Testis (tissue), 2 donors: ENCODE measurements at regions not wholly inside any gene's neighbourhood (a gene's known extent, or its start where the extent isn't known, plus 50 kb on each side); places are given as distances from the start of the nearest gene placed in this dataset.

Source experiments
- DNase-seq: peaks from one replicate; pipeline ENCODE4 v3.0.0-alpha.2; 2019
- H3K27ac ChIP-seq, 2 donors: fragments of 200-600 bp; sonication (generic); one replicate each; pipeline ENCODE4 v1.5.1; 2019
- H3K27me3 ChIP-seq: fragments of 200-600 bp; sonication (generic); one replicate; pipeline ENCODE4 v1.5.1; 2019
- H3K36me3 ChIP-seq: fragments of 200-600 bp; sonication (generic); one replicate; pipeline ENCODE4 v1.5.1; 2017; ENCODE audit warnings: low read depth; ENCODE audit errors: missing control alignments
- H3K4me1 ChIP-seq: fragments of 200-600 bp; sonication (generic); one replicate; pipeline ENCODE4 v1.5.1; 2019
- H3K4me3 ChIP-seq, 2 donors: fragments of 200-600 bp; sonication (generic); one replicate each; pipeline ENCODE4 v1.5.1; 2017 to 2019
- H3K9me3 ChIP-seq: fragments of 200-600 bp; sonication (generic); one replicate; pipeline ENCODE4 v1.5.1; 2017
- CTCF ChIP-seq, 3 experiments: fragments of 450-650 bp in 2 of 3; fragments of 200-600 bp in 1 of 3; sonication (generic) in 1 of 3; IDR thresholded peaks; one replicate each; pipeline ENCODE4 v1.5.1; 2016 to 2019; ENCODE audit warnings: antibody characterized with exemption in 3 of 3, mild to moderate bottlenecking in 2 of 3, moderate library complexity in 1 of 3
- POLR2A ChIP-seq: fragments of 450-650 bp; IDR thresholded peaks from one replicate; pipeline ENCODE4 v1.6.1; 2017; ENCODE audit warnings: antibody characterized with exemption, mild to moderate bottlenecking, moderate library complexity
- WGBS, 2 donors: methylation state at CpG; one replicate each; pipeline ENCODE4 v1.1.5; 2018; 5-methylcytosine and 5-hydroxymethylcytosine counted together
- intact Hi-C: fragments of 100-400 bp; cut with DNase I; formaldehyde crosslinking; loops from one replicate; pipeline ENCODE4 v1.15.1; 2023; ENCODE audit warnings: low total_unique reads

- intact Hi-C loops, result no loop called here
- Histone ChIP-seq H3K4me3 (no peak overlapping the region), H3K4me1 (no peaks in the 10 kb centered on the region), H3K36me3 (no peaks in the 10 kb centered on the region), H3K27ac (no peak overlapping the region), H3K27me3 (no peaks in the 10 kb centered on the region), H3K9me3 (no peaks in the 10 kb centered on the region)
- no peak for DNase-seq
- WGBS, 2 donors, result 97 to 100% methylated on average over 1 of the region's 1 CpG
- TF ChIP-seq POLR2A (no peak), CTCF (IDR thresholded peaks at IDR 0.05) (no peak)
Measured at GRCh38 chr5:60261732-60262131, 368.2 kb upstream of the PDE4D start.

GRCh38 chr5:60260658-60261057 is 367.1 kb upstream of the PDE4D start:
- intact Hi-C loops, result no loop called here
- H3K4me1 ChIP-seq, result no peaks in the 10 kb centered on the region
- no peak for DNase-seq
- 91 to 100% methylated on average over 1 of the region's 1 CpG for WGBS, 2 donors
- TF ChIP-seq CTCF (IDR thresholded peaks at IDR 0.05) (no peak), POLR2A (no peak)
- no peaks in the 10 kb centered on the region for H3K27me3 ChIP-seq
- H3K36me3 ChIP-seq, result no peaks in the 10 kb centered on the region
- no peaks in the 10 kb centered on the region for H3K9me3 ChIP-seq
- H3K27ac ChIP-seq, result no peak overlapping the region
- no peak overlapping the region for H3K4me3 ChIP-seq

DNA sequence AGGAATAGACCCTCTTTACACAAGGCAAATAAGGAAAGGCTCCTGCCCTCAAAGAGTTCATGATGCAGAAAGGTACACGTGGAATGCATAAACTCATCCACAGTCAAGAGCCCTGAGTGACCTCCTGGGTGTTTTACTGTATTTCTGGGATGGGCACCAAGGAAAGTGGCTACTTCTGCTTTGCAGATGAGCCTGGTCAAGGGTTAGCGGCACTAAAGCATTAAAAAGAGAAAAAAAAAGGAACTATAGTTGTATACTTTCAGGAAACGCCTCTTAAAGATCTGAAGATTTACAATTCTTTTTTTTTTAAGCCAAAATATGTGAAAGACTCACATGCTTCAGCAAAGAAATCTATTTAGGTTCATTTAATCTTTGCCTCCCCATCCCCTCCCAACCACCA is 366.2 kb upstream of the PDE4D start:
- 77 to 88% methylated on average over 3 of the region's 3 CpGs for WGBS, 2 donors
- TF ChIP-seq CTCF (IDR thresholded peaks at IDR 0.05) (no peak), POLR2A (no peak)
- DNase-seq, result no peak

DNA sequence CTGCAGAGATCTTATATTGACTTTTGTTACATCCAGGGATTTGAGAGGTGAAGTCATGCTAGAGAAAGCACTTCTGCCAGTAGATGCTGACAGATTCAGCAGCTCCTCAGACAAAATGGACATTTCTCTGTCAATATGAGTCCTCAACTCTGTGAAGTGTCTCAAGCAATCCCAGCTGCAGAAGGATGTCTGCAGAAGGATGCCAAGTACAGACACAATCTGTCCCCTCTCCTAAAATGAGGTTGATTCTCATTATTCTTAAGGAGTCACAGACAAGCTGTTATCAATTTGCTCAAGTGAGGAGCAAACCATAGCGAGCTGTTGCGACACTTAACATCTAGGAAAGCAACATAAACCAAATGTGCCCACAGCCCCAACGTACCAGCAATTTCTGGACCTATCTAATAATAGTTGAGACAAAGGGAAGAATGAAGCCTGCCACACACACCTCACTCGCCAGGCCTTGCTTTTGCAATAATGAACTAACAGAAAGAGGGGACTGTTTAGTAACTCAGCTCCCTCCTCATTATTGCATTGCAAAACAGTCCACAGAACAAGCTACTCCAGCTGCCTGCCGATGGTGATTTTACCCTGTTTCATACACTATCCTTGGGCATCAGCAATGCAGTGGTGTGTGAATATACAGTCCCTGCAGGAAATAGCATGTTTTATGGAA is 364.2 kb upstream of the PDE4D start:
- TF ChIP-seq CTCF (IDR thresholded peaks at IDR 0.05) (no peak), POLR2A (no peak)
- WGBS, 2 donors, result 73 to 74% methylated on average over 5 of the region's 5 CpGs
- Histone ChIP-seq H3K27ac (no peak overlapping the region), H3K4me1 (no peaks in the 10 kb centered on the region), H3K9me3 (no peaks in the 10 kb centered on the region), H3K4me3 (no peak overlapping the region), H3K36me3 (no peaks in the 10 kb centered on the region), H3K27me3 (no peaks in the 10 kb centered on the region)
- intact Hi-C loops, result no loop called here
- DNase-seq, result no peak

More for the DNA sequence above, 366.2 kb upstream of the PDE4D start:
- Histone ChIP-seq H3K9me3 (no peaks in the 10 kb centered on the region), H3K27ac (no peak overlapping the region), H3K4me1 (no peaks in the 10 kb centered on the region), H3K27me3 (no peaks in the 10 kb centered on the region), H3K36me3 (no peaks in the 10 kb centered on the region), H3K4me3 (no peak overlapping the region)
- intact Hi-C loops, result no loop called here

DNA sequence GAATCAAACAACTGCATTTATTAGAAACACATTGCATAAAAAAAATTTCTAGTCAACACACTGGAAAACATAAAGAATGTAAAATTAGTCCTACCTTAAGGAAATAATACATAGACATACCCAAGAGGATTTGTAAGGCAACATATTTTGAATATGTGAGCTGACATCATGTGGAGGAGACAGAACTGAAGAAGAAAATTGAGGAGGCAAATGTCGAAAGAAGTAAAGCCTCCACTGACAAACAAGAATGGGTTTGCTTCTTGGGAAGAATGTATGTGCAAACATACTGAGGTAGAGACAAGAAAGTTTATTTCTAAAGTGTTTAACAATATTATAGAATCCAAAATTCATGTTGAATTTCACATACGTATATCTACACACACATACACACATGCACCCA is 363.0 kb upstream of the PDE4D start:
- Histone ChIP-seq H3K27me3 (no peaks in the 10 kb centered on the region), H3K9me3 (no peaks in the 10 kb centered on the region), H3K4me3 (no peak overlapping the region), H3K36me3 (no peaks in the 10 kb centered on the region), H3K27ac (no peak overlapping the region), H3K4me1 (no peaks in the 10 kb centered on the region)
- no peak for TF ChIP-seq CTCF (IDR thresholded peaks at IDR 0.05)
- TF ChIP-seq POLR2A, result no peak
- intact Hi-C loops, result no loop called here
- no peak for DNase-seq
- WGBS, 2 donors, result 84 to 93% methylated on average over 2 of the region's 2 CpGs
